ENCODE measurements at regions not wholly inside any gene's neighbourhood (a gene's known extent, or its start where the extent isn't known, plus 50 kb on each side); places are given as distances from the start of the nearest gene placed in this dataset.
"Not testable (repeated sequence)": the region's sequence is repeated elsewhere in the genome, so short reads cannot be mapped to it uniquely, and the experiment has no call there.

GRCh38 chr12:74595696-74596095, 58.1 kb downstream of the ATXN7L3B start:
- no peak for DNase-seq
- Mint-ChIP-seq H3K4me1 (no peaks in the 10 kb centered on the region), H3K36me3 (no peaks in the 10 kb centered on the region), H3K9me3 (peaks cover 6 to 7% of the 10 kb centered on the region in 2 donors), H3K4me3 (no peak overlapping the region), H3K27me3 (no peaks in the 10 kb centered on the region), H3K27ac (no peak overlapping the region)
- no peak for ATAC-seq (replicated peaks)

- Mint-ChIP-seq H3K9me3 (peaks cover 8 to 10% of the 10 kb centered on the region in 2 donors), H3K27ac (no peak overlapping the region), H3K4me1 (no peaks in the 10 kb centered on the region), H3K36me3 (no peaks in the 10 kb centered on the region), H3K4me3 (no peak overlapping the region), H3K27me3 (no peaks in the 10 kb centered on the region)
- no peak for DNase-seq
- no peak for ATAC-seq (replicated peaks)
These were observed 61.2 kb downstream of the ATXN7L3B start for GRCh38 chr12:74598819-74599218.

- H3K27me3 Mint-ChIP-seq: no peaks in the 10 kb centered on the region
- peaks cover 8 to 10% of the 10 kb centered on the region in 2 donors for H3K9me3 Mint-ChIP-seq
- DNase-seq (no peak), ATAC-seq (replicated peaks) (no peak)
- H3K4me3 Mint-ChIP-seq: no peak overlapping the region
- no peaks in the 10 kb centered on the region for H3K36me3 Mint-ChIP-seq
- H3K4me1 Mint-ChIP-seq: no peaks in the 10 kb centered on the region
- H3K27ac Mint-ChIP-seq: no peak overlapping the region
These were observed 62.3 kb downstream of the ATXN7L3B start for GRCh38 chr12:74599932-74600331.

- H3K4me1 Mint-ChIP-seq; DNase-seq; ATAC-seq (replicated peaks); H3K27ac Mint-ChIP-seq; H3K27me3 Mint-ChIP-seq; H3K4me3 Mint-ChIP-seq; H3K36me3 Mint-ChIP-seq: not testable (repeated sequence)
- H3K9me3 Mint-ChIP-seq: peaks cover 8 to 10% of the 10 kb centered on the region in 2 donors
These were observed 63.2 kb downstream of the ATXN7L3B start for GRCh38 chr12:74600817-74601216.

- Mint-ChIP-seq H3K9me3 (peaks cover 8 to 10% of the 10 kb centered on the region in 2 donors), H3K4me1 (no peaks in the 10 kb centered on the region), H3K36me3 (no peaks in the 10 kb centered on the region), H3K4me3 (no peak overlapping the region), H3K27me3 (no peaks in the 10 kb centered on the region), H3K27ac (no peak overlapping the region)
- DNase-seq (no peak), ATAC-seq (replicated peaks) (no peak)
These were observed 65.4 kb downstream of the ATXN7L3B start for GRCh38 chr12:74602881-74603672.

- DNase-seq: no peak
- ATAC-seq (replicated peaks): no peak
- Mint-ChIP-seq H3K4me3 (no peak overlapping the region), H3K4me1 (no peaks in the 10 kb centered on the region), H3K9me3 (peaks cover 0 to 2% of the 10 kb centered on the region in 2 donors), H3K27me3 (no peaks in the 10 kb centered on the region), H3K27ac (no peak overlapping the region), H3K36me3 (no peaks in the 10 kb centered on the region)
These were observed 70.7 kb downstream of the ATXN7L3B start for GRCh38 chr12:74608231-74608775.

- H3K27me3 Mint-ChIP-seq: no peaks in the 10 kb centered on the region
- no peak overlapping the region for H3K27ac Mint-ChIP-seq
- H3K4me3 Mint-ChIP-seq: no peak overlapping the region
- H3K36me3 Mint-ChIP-seq: no peaks in the 10 kb centered on the region
- H3K9me3 Mint-ChIP-seq: no peaks in the 10 kb centered on the region
- DNase-seq: no peak
- no peak for ATAC-seq (replicated peaks)
- no peaks in the 10 kb centered on the region for H3K4me1 Mint-ChIP-seq
These were observed 73.1 kb downstream of the ATXN7L3B start for GRCh38 chr12:74610711-74611110.

GRCh38 chr12:74614426-74614825, 76.8 kb downstream of the ATXN7L3B start:
- DNase-seq (no peak), ATAC-seq (replicated peaks) (no peak)
- H3K4me3 Mint-ChIP-seq: no peak overlapping the region

GRCh38 chr12:74619084-74619483, 81.4 kb downstream of the ATXN7L3B start:
- Mint-ChIP-seq H3K4me1 (no peaks in the 10 kb centered on the region), H3K9me3 (no peaks in the 10 kb centered on the region), H3K27me3 (no peaks in the 10 kb centered on the region), H3K36me3 (no peaks in the 10 kb centered on the region), H3K27ac (no peak overlapping the region), H3K4me3 (no peak overlapping the region)
- ATAC-seq (replicated peaks): no peak
- no peak for DNase-seq

More at GRCh38 chr12:74614426-74614825, 76.8 kb downstream of the ATXN7L3B start:
- H3K27ac Mint-ChIP-seq: no peak overlapping the region
- no peaks in the 10 kb centered on the region for H3K36me3 Mint-ChIP-seq
- H3K9me3 Mint-ChIP-seq: no peaks in the 10 kb centered on the region
- no peaks in the 10 kb centered on the region for H3K27me3 Mint-ChIP-seq
- H3K4me1 Mint-ChIP-seq: no peaks in the 10 kb centered on the region

GRCh38 chr12:74619884-74620283, 82.2 kb downstream of the ATXN7L3B start:
- H3K27me3 Mint-ChIP-seq: no peaks in the 10 kb centered on the region
- no peak for DNase-seq
- H3K9me3 Mint-ChIP-seq: no peaks in the 10 kb centered on the region
- no peak overlapping the region for H3K27ac Mint-ChIP-seq
- no peaks in the 10 kb centered on the region for H3K36me3 Mint-ChIP-seq
- no peak overlapping the region for H3K4me3 Mint-ChIP-seq
- H3K4me1 Mint-ChIP-seq: no peaks in the 10 kb centered on the region
- ATAC-seq (replicated peaks): no peak

GRCh38 chr12:74620921-74621320, 83.3 kb downstream of the ATXN7L3B start:
- no peak for DNase-seq
- ATAC-seq (replicated peaks): no peak
- H3K27me3 Mint-ChIP-seq: no peaks in the 10 kb centered on the region
- no peak overlapping the region for H3K27ac Mint-ChIP-seq
- H3K4me3 Mint-ChIP-seq: no peak overlapping the region
- no peaks in the 10 kb centered on the region for H3K36me3 Mint-ChIP-seq
- no peaks in the 10 kb centered on the region for H3K4me1 Mint-ChIP-seq
- no peaks in the 10 kb centered on the region for H3K9me3 Mint-ChIP-seq

- Mint-ChIP-seq H3K4me3 (no peak overlapping the region), H3K9me3 (peaks cover 0 to 2% of the 10 kb centered on the region in 2 donors), H3K36me3 (no peaks in the 10 kb centered on the region), H3K4me1 (no peaks in the 10 kb centered on the region), H3K27me3 (no peaks in the 10 kb centered on the region), H3K27ac (no peak overlapping the region)
- ATAC-seq (replicated peaks) (no peak), DNase-seq (no peak)
These were observed 86.6 kb downstream of the ATXN7L3B start for GRCh38 chr12:74624201-74624600.

- H3K36me3 Mint-ChIP-seq: no peaks in the 10 kb centered on the region
- no peaks in the 10 kb centered on the region for H3K4me1 Mint-ChIP-seq
- peaks cover 0 to 10% of the 10 kb centered on the region in 2 donors for H3K9me3 Mint-ChIP-seq
- H3K27me3 Mint-ChIP-seq: no peaks in the 10 kb centered on the region
- DNase-seq: no peak
- H3K4me3 Mint-ChIP-seq: no peak overlapping the region
- no peak overlapping the region for H3K27ac Mint-ChIP-seq
- ATAC-seq (replicated peaks): peak; percentile 25 to 31
These were observed 88.8 kb downstream of the ATXN7L3B start for GRCh38 chr12:74626397-74626796.

- DNase-seq: no peak
- no peaks in the 10 kb centered on the region for H3K27me3 Mint-ChIP-seq
- H3K9me3 Mint-ChIP-seq: peaks cover 0 to 3% of the 10 kb centered on the region in 2 donors
- H3K4me1 Mint-ChIP-seq: no peaks in the 10 kb centered on the region
- no peaks in the 10 kb centered on the region for H3K36me3 Mint-ChIP-seq
- ATAC-seq (replicated peaks): no peak
- H3K27ac Mint-ChIP-seq: no peak overlapping the region
- no peak overlapping the region for H3K4me3 Mint-ChIP-seq
These were observed 103.6 kb downstream of the ATXN7L3B start for GRCh38 chr12:74641262-74641661.

- DNase-seq (no peak), ATAC-seq (replicated peaks) (no peak)
- Mint-ChIP-seq H3K4me1 (no peaks in the 10 kb centered on the region), H3K36me3 (no peaks in the 10 kb centered on the region), H3K27ac (no peak overlapping the region), H3K4me3 (no peak overlapping the region), H3K9me3 (peaks cover 0 to 3% of the 10 kb centered on the region in 2 donors), H3K27me3 (no peaks in the 10 kb centered on the region)
These were observed 104.1 kb downstream of the ATXN7L3B start for GRCh38 chr12:74641694-74642093.
